HG03139 (cell line): ENCODE measurements at regions not wholly inside any gene's neighbourhood (a gene's known extent, or its start where the extent isn't known, plus 50 kb on each side); places are given as distances from the start of the nearest gene placed in this dataset.

Source experiments
- ATAC-seq: cut with Tn5 transposase; IDR thresholded peaks from one replicate; pipeline ENCODE4 v1.9.1; 2021; ENCODE audit not compliant: unreplicated experiment

GRCh38 chr18:56545464-56545863 is 92.9 kb downstream of the TXNL1 start:
- ATAC-seq, result no peak

GRCh38 chr18:56542476-56542875 is 95.9 kb downstream of the TXNL1 start:
- no peak for ATAC-seq

- ATAC-seq, result no peak
These were observed 96.6 kb downstream of the TXNL1 start for GRCh38 chr18:56541793-56542192.

- no peak for ATAC-seq
These were observed 97.1 kb downstream of the TXNL1 start for GRCh38 chr18:56541340-56541739.

- no peak for ATAC-seq
These were observed 99.6 kb downstream of the TXNL1 start for GRCh38 chr18:56538746-56539145.

DNA sequence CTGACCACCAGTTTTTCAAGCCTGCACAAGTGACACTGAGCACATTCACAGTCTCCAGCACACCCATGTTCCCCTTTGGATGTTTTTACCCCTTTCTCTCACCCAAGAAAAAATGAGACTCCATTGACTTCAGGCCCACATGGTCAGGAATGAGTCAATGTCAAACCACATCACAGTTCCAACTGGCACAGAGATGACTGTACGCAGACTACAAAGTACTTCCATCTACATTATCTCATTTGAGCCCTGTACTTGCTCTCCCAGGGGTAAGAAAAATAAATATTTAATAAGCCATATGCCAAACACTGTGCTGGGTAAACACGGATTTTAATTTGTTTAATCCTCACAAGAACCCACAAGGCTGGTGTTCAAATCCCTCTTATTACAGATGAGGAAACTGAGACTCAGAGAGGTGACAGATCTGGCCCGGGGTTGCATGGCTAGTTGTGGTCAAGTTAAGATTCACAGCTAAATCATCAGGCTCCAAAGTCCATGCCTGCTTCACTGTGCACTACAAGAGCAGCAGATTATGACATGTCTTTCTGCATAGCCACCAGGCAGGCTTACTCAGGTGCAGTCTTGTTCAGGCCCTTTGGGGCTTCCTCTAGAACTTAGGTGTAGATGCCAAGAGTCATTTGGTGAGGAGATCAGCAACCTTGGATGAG is 106.1 kb downstream of the TXNL1 start:
- ATAC-seq, result peak; percentile 89

DNA sequence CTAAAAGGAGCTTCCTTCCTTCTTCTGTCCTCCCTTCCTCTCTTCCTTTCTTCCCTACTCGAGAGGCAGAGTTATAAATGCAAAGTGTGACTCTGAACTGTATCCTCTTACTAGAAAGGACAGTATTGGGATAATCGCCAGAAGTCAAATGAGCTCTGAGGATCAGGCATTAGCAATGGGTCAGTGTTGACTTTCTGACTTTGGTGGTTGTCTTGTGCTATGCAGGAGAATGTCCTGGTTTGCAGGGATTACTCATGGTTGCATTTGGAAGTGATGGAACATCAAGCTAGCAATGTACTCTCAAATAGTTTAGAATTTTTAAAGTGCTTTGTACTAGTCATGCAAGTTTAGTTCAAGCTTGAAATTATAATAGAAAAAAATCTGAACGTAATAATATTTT is 115.6 kb downstream of the TXNL1 start:
- ATAC-seq, result no peak

DNA sequence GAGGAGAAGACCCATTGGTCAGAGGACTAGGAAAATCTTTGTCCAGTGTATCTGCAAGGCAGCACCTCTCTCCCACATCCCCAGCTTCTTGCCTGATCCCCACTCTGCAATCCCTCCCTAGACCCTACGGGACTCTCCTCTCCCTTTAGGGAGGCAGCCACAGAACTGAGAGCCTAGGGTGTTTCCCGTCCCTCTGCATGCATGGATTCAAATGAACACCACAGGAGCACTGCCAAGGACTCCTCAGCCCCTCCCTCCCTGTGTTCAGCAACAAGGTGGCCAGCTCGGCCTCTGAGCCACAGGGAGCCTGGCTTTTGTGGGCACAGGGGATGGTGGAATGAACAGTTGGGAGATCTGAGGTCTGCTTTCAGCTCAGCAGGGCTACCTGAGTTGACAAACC is 117.1 kb downstream of the TXNL1 start:
- no peak for ATAC-seq

DNA sequence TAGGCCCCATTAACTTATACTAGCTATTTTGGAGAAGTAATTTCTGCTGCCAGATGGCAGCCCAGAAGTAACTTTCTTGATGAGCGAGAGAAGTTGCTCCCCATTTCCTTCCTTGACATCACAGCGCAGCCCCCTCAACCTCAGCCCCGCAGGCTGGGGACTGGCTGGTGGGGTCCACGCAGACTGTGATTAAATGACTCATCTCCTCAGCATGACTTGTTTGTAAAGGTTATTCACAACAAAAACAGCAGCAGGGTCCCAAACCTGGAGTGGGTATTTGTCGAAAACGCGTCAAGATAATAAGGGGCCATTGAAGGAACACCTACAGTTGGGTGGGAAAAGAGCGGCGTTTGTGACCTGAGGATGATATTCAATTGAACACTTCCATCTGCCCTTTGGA is 120.6 kb downstream of the TXNL1 start:
- no peak for ATAC-seq

DNA sequence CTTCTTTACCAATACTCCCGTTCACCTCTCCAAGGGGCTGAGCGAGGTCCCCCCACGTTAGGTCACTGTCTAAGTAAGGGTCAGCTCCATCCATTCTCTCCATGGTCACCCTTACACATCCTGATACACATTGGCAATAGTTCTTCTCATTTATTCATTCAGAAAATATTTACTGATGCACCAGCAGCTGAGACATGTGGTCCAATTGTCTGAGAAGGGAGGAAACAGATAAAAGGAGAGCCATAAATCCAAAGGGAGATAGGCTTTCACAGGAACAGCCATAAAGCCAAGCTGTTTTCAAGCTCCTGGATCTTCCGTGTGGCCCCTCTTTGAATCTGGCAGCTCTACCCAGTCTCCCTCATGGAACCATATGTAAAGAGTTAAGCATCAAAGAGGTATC is 121.2 kb downstream of the TXNL1 start:
- ATAC-seq, result no peak

GRCh38 chr18:56516789-56517188 is 121.6 kb downstream of the TXNL1 start:
- ATAC-seq, result no peak

DNA sequence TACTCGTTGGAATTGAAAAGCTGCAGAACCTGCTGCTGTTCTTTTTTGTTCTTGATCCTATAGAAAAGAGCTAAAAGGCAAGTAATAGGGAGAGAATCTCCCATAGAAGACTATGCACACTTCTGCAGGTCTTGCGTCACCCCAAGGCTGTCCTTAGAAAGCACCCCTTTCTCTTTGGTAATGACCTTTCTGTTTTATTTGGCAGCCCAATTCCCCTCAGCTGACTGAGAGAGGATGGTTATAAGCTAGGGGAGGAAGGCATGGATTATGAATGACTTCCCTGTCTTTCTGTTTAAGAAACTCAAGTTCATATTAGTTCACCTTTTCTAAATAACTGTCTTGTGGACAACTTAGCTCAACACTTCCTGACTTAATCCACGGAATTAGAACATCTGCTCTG is 122.9 kb downstream of the TXNL1 start:
- no peak for ATAC-seq

DNA sequence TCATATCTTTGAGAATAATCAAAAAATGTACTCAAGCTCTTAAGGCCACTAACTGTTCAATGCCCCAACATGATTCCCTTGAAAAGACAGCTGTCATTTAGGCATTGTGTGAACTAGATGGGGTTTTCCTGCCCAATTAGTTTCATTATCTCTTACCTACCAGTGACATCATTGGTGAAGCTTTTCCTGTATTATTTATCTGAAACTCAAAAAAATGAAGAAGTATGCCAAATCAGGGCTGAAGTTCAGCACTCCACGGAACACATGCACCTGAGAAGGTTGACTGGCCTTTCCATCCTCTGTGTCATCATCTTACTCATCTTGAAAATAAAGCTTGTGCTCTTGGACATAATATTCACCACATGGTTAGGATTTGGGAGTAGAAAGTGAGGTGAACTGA is 126.4 kb downstream of the TXNL1 start:
- ATAC-seq, result peak; percentile 58

DNA sequence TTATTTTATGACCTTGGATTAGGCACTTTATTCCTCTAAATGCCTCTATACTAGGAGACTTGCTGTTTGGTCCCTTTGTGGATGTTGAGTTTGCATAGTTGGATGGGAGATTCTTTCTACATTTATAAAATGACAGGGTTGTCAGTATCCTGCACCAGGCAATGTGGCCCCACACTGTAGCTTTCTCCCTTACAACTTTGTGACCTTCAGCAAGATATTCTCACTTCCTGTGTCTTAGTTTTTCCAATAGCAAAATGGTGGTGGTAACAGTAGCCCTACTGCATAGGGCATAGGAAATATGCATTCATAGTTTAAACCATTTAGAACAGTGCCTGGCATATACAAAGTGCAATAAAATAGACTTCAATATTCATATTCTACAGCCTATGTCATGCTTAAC is 128.3 kb downstream of the TXNL1 start:
- ATAC-seq, result no peak

- ATAC-seq, result no peak
These were observed 128.7 kb downstream of the TXNL1 start for GRCh38 chr18:56509656-56510055.

DNA sequence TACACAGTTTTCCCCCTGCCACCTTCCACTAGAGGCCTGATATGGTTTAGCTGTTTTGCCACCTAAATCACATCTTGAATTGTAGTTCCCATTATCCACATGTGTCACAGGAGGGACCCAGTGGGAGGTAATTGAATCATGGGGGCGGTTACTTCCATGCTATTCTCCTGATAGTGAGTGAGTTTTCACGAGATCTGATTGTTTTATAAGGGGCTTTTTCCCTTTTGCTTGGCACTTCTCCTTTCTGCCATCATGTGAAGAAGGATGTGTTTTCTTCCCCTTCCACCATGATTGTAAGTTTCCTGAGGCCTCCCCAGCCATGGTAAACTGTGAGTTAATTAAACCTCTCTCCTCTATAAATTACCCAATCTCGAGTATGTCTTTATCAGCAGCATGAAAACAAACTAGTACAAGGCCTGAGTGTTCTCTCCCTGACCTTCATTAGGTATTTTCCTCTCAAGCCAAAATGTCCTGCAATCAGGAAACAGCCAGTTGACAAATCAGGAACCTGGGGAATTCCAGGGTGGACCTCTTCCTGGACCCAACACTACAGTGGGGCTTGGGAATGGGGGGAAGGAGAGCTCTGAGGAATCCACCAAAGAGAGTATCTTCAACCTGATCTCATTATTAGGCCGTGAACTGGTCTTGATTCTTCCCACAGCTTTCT is 129.9 kb downstream of the TXNL1 start:
- no peak for ATAC-seq

- no peak for ATAC-seq
These were observed 132.4 kb downstream of the TXNL1 start for GRCh38 chr18:56505971-56506370.

GRCh38 chr18:56505293-56505692 is 133.1 kb downstream of the TXNL1 start:
- no peak for ATAC-seq

DNA sequence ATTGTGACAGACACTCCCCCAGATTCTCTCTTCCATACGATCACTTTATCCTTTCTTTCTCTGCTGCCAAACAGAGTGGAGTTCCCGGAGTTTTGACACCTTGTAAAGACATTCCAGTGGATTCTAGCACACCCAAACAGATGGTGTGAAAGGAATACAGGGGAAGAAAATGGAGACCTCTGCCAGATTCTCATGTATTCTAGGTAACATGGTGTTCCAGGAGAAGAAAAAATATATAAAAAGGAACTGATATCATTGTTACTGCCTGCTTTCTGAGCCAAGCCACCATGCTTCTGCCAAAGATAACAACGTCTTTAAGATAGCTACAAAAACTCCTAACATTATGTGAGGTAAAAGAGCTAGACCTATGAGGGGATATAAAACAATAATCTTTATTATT is 136.5 kb downstream of the TXNL1 start:
- ATAC-seq, result no peak

DNA sequence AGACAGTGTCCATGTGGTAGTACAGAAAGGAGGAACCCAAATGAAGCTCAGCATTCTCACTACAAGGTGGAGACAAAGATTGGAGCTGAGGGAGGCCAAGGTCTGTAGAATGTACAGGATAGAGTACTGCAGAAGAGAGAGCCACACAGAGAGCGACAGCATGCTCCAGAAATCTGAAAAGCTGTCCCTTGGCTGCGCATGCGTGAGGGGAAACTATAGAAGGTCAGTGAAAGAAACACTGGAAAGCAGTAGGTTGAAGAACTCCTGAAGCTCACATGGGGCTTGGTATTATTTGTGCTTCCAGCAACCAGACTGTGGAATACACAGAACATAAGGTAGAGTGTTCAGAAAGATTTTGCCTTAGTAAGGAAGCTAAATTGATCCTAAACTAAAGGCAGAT is 142.5 kb downstream of the TXNL1 start:
- ATAC-seq, result no peak

DNA sequence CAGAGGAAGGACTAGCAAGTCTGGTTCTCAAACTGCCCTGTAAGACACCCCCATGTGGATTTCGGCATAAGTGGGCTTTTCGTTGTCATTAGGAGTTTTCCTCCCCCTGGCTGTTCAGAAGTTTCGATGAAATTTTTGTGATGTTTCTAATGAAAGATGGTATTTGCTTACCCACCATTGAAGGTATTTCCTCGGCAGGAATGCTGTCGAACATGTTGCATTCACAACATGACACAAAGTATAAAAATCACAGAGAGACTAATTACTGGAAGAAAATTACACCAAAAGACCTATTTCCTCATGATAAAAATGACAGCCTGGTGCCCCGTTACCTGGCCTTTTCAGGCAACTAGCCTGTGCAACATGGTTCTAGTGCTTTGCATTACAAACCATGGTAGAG is 144.9 kb downstream of the TXNL1 start:
- ATAC-seq, result no peak

DNA sequence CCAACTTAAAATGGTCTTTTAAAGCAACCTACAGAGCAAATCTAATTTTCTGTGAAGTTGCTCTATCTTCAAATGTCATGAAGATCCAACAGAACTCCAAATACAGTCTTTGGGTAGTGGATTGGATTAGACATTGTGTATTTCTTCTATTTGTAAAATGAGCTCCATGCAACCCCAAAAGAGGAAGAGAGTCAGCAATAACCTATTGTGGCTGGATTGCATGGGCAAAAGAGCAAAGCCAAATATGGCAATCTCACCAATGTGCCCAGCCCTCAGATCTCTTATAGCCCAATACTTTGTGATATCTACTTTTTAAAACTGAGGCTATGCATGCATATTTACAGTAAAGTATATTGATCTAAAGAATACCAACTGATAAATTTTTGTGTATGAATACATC is 146.3 kb downstream of the TXNL1 start:
- ATAC-seq, result no peak

DNA sequence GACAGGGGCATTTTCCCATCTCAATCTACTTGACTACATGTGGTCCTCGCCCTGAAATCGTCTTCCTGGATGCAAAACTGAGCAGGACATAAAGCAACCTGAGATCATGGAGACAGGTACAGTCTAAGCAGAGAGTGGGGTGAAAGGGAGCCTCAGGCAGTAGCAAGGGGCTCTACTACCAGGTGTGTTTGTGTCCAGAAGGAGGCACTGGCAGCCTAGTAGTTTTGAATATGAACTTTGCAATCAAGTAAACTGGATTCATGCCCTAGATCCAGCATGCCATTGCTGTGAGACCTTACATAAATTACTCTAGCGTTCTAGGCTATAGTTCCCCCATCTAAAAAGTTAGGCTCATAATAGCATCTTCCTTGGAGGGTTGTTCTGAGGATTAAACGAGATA is 147.4 kb downstream of the TXNL1 start:
- no peak for ATAC-seq
